HAP-1 (cell line): ENCODE measurements at regions not wholly inside any gene's neighbourhood (a gene's known extent, or its start where the extent isn't known, plus 50 kb on each side); places are given as distances from the start of the nearest gene placed in this dataset.

Experiments used
- DNase-seq, 2 experiments: peaks; one replicate each; pipeline ENCODE4 v3.0.0-alpha.2; 2016 to 2020; ENCODE audit warnings: low spot score in 2 of 2
- H3K27me3 ChIP-seq: fragments of 250-450 bp; sonication (Bioruptor Pico); 2 replicates; pipeline ENCODE4 v1.5.1; 2020; ENCODE audit warnings: low read depth, mild to moderate bottlenecking, moderate library complexity
- H3K36me3 ChIP-seq: fragments of 250-450 bp; sonication (Bioruptor Pico); replicated peaks from 2 replicates; pipeline ENCODE4 v1.5.1; 2020; ENCODE audit warnings: mild to moderate bottlenecking
- H3K4me1 ChIP-seq: fragments of 250-450 bp; sonication (Bioruptor Pico); 2 replicates; pipeline ENCODE4 v1.5.1; 2020; ENCODE audit warnings: mild to moderate bottlenecking
- H3K4me3 ChIP-seq: fragments of 250-450 bp; sonication (Bioruptor Pico); 2 replicates; pipeline ENCODE4 v1.5.1; 2020; ENCODE audit warnings: mild to moderate bottlenecking, moderate library complexity
- H3K9me3 ChIP-seq: fragments of 250-450 bp; sonication (Bioruptor Pico); 2 replicates; pipeline ENCODE4 v1.5.1; 2020; ENCODE audit warnings: mild to moderate bottlenecking, moderate library complexity
- in situ Hi-C: fragments of 300-500 bp; cut with MboI; formaldehyde crosslinking; loops from 3 replicates; pipeline ENCODE4 v1.14.3; 2020; ENCODE audit warnings: low sequenced_read_pairs, inconsistent platforms, mixed read lengths

- no peak overlapping the region for H3K4me3 ChIP-seq
- no peaks in the 10 kb centered on the region for H3K27me3 ChIP-seq
- H3K9me3 ChIP-seq = no peaks in the 10 kb centered on the region
- in situ Hi-C loops = no loop called here
- no peaks in the 10 kb centered on the region for H3K4me1 ChIP-seq
- no peaks in the 10 kb centered on the region for H3K36me3 ChIP-seq
- no peak for DNase-seq
These were observed 149.2 kb upstream of the REG3G start for GRCh38 chr2:78876316-78876688.

GRCh38 chr2:78887446-78887845, 138.1 kb upstream of the REG3G start:
- Histone ChIP-seq H3K4me3 (no peak overlapping the region), H3K4me1 (no peaks in the 10 kb centered on the region)

GRCh38 chr2:78890935-78891334, 134.6 kb upstream of the REG3G start:
- H3K4me1 ChIP-seq = no peaks in the 10 kb centered on the region
- DNase-seq = no peak
- in situ Hi-C loops = no loop called here
- H3K9me3 ChIP-seq = no peaks in the 10 kb centered on the region
- no peaks in the 10 kb centered on the region for H3K27me3 ChIP-seq
- no peaks in the 10 kb centered on the region for H3K36me3 ChIP-seq
- H3K4me3 ChIP-seq = no peak overlapping the region

More at GRCh38 chr2:78887446-78887845, 138.1 kb upstream of the REG3G start:
- no peaks in the 10 kb centered on the region for H3K27me3 ChIP-seq
- in situ Hi-C loops = no loop called here
- H3K36me3 ChIP-seq = no peaks in the 10 kb centered on the region
- no peaks in the 10 kb centered on the region for H3K9me3 ChIP-seq
- no peak for DNase-seq

- Histone ChIP-seq H3K4me1 (no peaks in the 10 kb centered on the region), H3K4me3 (no peak overlapping the region), H3K27me3 (no peaks in the 10 kb centered on the region), H3K9me3 (no peaks in the 10 kb centered on the region), H3K36me3 (no peaks in the 10 kb centered on the region)
- in situ Hi-C loops = no loop called here
- DNase-seq = no peak
These were observed 133.2 kb upstream of the REG3G start for GRCh38 chr2:78892295-78892694.

- H3K27me3 ChIP-seq = no peaks in the 10 kb centered on the region
These were observed 130.5 kb upstream of the REG3G start for GRCh38 chr2:78895022-78895421.

GRCh38 chr2:78896536-78896935, 129.0 kb upstream of the REG3G start:
- Histone ChIP-seq H3K27me3 (no peaks in the 10 kb centered on the region), H3K4me1 (no peaks in the 10 kb centered on the region), H3K4me3 (no peak overlapping the region), H3K36me3 (no peaks in the 10 kb centered on the region), H3K9me3 (no peaks in the 10 kb centered on the region)
- in situ Hi-C loops = no loop called here
- no peak for DNase-seq

More at GRCh38 chr2:78895022-78895421, 130.5 kb upstream of the REG3G start:
- in situ Hi-C loops = no loop called here
- Histone ChIP-seq H3K36me3 (no peaks in the 10 kb centered on the region), H3K4me3 (no peak overlapping the region), H3K9me3 (no peaks in the 10 kb centered on the region), H3K4me1 (no peaks in the 10 kb centered on the region)
- DNase-seq = no peak

- no peak for DNase-seq
These were observed 118.4 kb upstream of the REG3G start for GRCh38 chr2:78907089-78907488.

GRCh38 chr2:78908973-78909372, 116.5 kb upstream of the REG3G start:
- H3K4me1 ChIP-seq = no peaks in the 10 kb centered on the region
- no peak overlapping the region for H3K4me3 ChIP-seq
- no peak for DNase-seq
- in situ Hi-C loops = no loop called here
- no peaks in the 10 kb centered on the region for H3K27me3 ChIP-seq
- H3K36me3 ChIP-seq = no peaks in the 10 kb centered on the region
- no peaks in the 10 kb centered on the region for H3K9me3 ChIP-seq

More at GRCh38 chr2:78907089-78907488, 118.4 kb upstream of the REG3G start:
- Histone ChIP-seq H3K36me3 (no peaks in the 10 kb centered on the region), H3K4me1 (no peaks in the 10 kb centered on the region), H3K27me3 (no peaks in the 10 kb centered on the region), H3K4me3 (no peak overlapping the region), H3K9me3 (no peaks in the 10 kb centered on the region)
- in situ Hi-C loops = no loop called here

- no peaks in the 10 kb centered on the region for H3K27me3 ChIP-seq
- no peak overlapping the region for H3K4me3 ChIP-seq
- no peaks in the 10 kb centered on the region for H3K9me3 ChIP-seq
- in situ Hi-C loops = no loop called here
- H3K36me3 ChIP-seq = no peaks in the 10 kb centered on the region
- no peak for DNase-seq
- H3K4me1 ChIP-seq = no peaks in the 10 kb centered on the region
These were observed 115.1 kb upstream of the REG3G start for GRCh38 chr2:78910376-78910775.

- no peaks in the 10 kb centered on the region for H3K27me3 ChIP-seq
- no peaks in the 10 kb centered on the region for H3K9me3 ChIP-seq
- no peak overlapping the region for H3K4me3 ChIP-seq
- in situ Hi-C loops = no loop called here
- no peaks in the 10 kb centered on the region for H3K36me3 ChIP-seq
- no peaks in the 10 kb centered on the region for H3K4me1 ChIP-seq
- DNase-seq = no peak
These were observed 112.2 kb upstream of the REG3G start for GRCh38 chr2:78913257-78913656.

GRCh38 chr2:78925258-78925657, 100.2 kb upstream of the REG3G start:
- DNase-seq = no peak
- in situ Hi-C loops = no loop called here
- Histone ChIP-seq H3K4me3 (no peak overlapping the region), H3K27me3 (no peaks in the 10 kb centered on the region), H3K36me3 (no peaks in the 10 kb centered on the region), H3K9me3 (no peaks in the 10 kb centered on the region), H3K4me1 (no peaks in the 10 kb centered on the region)

GRCh38 chr2:78928502-78928901, 97.0 kb upstream of the REG3G start:
- no peaks in the 10 kb centered on the region for H3K27me3 ChIP-seq
- no peaks in the 10 kb centered on the region for H3K4me1 ChIP-seq
- DNase-seq = no peak
- in situ Hi-C loops = no loop called here
- no peaks in the 10 kb centered on the region for H3K36me3 ChIP-seq
- no peak overlapping the region for H3K4me3 ChIP-seq
- no peaks in the 10 kb centered on the region for H3K9me3 ChIP-seq

- DNase-seq = no peak
- Histone ChIP-seq H3K27me3 (no peaks in the 10 kb centered on the region), H3K36me3 (no peaks in the 10 kb centered on the region), H3K9me3 (no peaks in the 10 kb centered on the region), H3K4me3 (no peak overlapping the region), H3K4me1 (no peaks in the 10 kb centered on the region)
- in situ Hi-C loops = no loop called here
These were observed 84.5 kb upstream of the REG3G start for GRCh38 chr2:78940998-78941397.

- H3K9me3 ChIP-seq = no peaks in the 10 kb centered on the region
- H3K36me3 ChIP-seq = no peaks in the 10 kb centered on the region
- DNase-seq = no peak
- no peaks in the 10 kb centered on the region for H3K27me3 ChIP-seq
- in situ Hi-C loops = no loop called here
- H3K4me1 ChIP-seq = no peaks in the 10 kb centered on the region
- H3K4me3 ChIP-seq = no peak overlapping the region
These were observed 83.8 kb upstream of the REG3G start for GRCh38 chr2:78941751-78942150.

GRCh38 chr2:78963881-78964280, 61.6 kb upstream of the REG3G start:
- in situ Hi-C loops = no loop called here
- Histone ChIP-seq H3K9me3 (no peaks in the 10 kb centered on the region), H3K4me1 (no peaks in the 10 kb centered on the region), H3K36me3 (no peaks in the 10 kb centered on the region), H3K4me3 (no peak overlapping the region), H3K27me3 (no peaks in the 10 kb centered on the region)
- DNase-seq = no peak
